ENCODE measurements at regions not wholly inside any gene's neighbourhood (a gene's known extent, or its start where the extent isn't known, plus 50 kb on each side); places are given as distances from the start of the nearest gene placed in this dataset.

DNA sequence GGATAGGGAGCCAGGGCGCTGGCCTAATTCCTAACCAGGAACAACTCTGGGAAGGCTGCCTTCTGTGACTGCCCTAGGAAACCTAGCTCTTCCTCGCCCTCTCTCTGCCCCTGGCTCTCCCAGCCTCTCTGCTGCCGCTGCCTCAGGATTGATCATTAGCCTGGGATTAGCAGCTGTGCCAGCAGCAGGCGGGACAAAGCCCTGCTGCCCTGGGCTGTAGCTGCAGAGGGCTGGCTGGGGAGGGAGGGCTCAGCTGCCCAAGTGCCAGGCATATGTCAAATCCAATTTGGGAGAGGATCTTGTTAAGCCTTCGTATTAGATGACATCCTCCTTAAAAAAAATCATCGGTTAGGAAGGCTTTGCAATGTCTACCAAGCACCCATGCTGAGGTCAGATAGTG is 144.8 kb upstream of the CCL2 start:
- DNase-seq = no peak

DNA sequence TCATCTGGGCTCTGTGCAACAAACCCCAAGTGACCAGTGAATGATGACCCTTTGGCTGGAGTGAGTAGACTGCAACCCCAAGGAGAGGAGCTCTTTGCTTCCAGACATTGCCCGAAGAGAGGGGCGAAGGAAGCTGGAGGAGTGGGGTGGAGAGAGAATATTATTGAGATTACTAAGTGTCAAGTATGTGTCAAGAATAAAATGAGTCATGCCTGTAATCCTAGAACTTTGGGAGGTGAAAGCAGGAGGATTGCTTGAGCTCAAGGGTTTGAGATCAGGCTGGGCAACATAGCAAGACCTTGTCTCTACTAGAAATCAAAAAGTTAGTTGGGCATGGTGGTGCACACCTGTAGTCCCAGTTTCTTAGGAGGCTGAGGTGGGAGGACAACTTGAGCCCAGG is 142.0 kb upstream of the CCL2 start:
- no peak for DNase-seq

DNA sequence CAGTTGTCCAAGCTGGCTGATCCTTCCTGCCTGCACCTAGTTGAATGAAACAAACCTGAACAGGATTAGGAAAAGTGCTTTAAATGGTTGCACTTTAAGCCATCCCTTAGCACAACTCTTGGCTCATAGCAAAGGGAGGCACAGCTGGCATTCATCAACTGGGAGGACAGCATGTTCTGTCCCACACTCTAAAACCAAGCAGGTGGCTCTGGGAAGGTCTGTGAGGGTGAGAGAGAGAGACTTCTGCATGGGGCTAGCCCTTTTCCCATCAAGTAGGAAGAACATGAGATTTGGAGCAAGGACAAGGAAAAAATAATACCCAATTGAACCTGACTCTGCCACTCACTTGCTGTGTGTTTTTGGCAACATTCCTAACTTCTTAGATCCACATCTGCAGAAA is 140.9 kb upstream of the CCL2 start:
- DNase-seq = no peak

DNA sequence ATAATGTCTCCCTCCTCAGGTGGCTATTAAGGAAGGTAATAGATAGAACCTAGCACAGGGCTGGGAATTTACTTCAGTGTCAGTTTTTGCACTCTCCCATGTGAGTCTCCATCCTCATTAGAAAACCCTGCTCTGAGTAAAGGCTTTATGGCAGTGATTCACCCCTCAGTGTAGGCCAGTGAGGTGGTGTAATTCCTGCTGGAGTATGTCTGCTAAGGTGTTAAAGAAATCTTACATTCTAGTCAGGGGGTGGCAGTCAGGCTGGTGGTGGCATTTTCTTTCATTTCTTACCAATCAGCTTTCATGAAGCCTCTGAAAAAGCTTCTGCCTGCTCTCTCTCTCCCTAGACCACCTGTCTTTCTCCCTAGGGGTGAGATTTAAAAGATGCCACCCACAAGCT is 138.8 kb upstream of the CCL2 start:
- DNase-seq = no peak

DNA sequence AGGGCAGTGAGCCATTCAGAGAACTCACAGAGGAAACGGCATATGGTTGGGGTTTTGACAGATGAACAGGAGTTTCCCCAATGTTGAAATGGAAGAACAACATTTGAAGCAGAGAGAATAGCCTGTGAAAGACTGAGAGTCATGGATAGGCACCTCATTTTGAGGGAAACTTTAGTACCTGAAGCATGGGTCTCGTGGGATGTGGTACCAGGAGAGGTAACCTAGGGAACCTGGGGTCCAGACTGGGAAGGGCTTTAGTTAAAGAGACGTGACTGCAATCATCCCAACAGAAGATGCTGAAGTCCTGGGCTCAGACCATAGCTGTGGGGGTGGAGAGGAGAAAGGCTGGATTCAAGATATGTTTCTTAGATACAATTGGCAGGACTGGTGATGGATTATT is 137.8 kb upstream of the CCL2 start:
- DNase-seq = no peak

DNA sequence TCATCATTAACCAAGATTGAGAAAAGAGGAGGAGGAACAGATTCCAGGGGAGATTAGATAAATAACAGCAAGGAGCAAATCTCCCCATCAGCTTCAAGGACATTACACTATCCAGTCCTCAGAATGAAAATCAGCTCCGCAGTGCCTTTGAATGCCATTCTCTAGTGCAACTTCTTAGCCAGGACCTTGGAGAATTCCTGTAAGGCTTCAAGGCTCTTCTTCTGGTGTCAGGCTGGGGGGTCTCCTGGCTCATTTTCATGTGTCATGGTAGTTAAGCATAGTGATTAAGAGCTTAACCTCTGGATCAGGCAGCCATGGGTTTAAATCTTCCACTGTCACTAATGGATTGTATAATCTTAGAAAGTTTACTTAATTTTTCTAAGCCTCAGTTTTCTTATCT is 137.3 kb upstream of the CCL2 start:
- DNase-seq = no peak

DNA sequence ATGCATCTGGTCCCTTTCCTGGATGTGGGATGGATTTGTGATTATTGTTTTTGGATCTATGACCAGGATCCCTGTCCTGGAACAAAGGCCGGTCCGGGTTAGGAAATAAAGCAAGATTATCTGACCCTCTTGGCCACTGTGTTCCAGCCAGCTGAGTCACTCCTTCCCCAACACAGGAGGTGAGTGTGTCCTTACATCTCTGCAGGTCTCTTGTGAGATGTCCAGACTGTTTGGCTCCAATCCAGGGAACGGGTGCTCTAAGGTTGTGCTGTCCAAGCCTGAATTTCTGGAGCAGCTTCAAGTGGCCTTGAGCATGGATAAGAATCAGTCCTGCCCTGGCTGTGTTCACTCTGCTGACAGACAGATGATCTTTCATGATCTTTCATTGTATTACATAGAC is 136.5 kb upstream of the CCL2 start:
- no peak for DNase-seq

DNA sequence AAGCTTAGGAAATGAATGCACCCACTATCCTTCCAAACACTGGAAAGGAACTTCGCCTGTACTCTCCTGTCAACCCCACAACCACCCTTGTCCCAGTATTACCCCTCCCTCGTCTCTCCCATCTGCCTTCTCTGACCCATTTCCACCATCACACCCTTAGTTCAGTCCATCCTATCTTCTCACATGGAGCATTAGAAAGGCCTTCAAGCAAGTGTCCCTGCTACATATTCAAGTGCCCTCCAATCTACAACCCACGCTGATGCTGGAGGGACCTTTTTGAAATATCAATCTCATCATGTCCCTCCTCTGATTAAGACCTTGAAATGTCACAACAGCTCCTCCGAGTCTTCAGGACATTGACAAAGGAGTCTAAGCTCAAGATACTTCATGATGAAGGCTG is 133.8 kb upstream of the CCL2 start:
- no peak for DNase-seq

DNA sequence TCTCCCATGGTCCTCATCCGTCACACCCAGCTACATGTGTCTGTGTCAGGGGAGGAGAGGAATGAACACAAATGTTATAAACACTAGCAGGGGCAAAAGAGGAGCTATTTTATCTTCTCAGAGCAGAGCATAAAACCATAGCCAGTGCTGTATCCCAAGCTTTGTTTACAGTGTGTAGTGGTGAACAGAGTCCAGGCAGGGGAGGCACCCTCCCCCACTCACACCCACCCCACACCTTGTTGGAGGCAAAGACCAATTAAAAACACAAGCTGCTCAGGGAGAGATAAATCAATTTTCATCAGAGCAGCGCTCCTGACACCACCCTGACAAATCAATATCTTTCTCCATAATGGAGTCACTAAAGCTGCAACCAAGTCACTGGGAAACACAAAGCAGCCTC is 132.6 kb upstream of the CCL2 start:
- no peak for DNase-seq

DNA sequence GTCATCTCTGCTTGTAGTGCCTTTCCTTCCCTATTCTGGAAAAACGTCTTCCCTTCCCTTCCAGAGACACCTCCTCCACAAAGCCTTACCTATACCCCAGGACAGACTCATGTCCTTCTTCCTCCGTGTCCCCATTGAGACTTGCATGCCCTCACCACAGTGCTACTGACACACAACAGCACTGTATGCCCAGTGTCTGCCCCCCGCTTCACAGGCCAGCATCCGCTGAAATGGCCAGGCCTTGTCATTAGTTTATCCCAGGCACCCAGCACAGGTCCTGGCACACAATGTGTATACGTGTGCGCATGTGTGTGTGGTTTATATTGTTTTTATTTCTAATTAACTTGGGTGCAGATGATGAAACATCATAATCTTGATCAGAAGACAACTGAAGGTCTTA is 130.1 kb upstream of the CCL2 start:
- DNase-seq = no peak

DNA sequence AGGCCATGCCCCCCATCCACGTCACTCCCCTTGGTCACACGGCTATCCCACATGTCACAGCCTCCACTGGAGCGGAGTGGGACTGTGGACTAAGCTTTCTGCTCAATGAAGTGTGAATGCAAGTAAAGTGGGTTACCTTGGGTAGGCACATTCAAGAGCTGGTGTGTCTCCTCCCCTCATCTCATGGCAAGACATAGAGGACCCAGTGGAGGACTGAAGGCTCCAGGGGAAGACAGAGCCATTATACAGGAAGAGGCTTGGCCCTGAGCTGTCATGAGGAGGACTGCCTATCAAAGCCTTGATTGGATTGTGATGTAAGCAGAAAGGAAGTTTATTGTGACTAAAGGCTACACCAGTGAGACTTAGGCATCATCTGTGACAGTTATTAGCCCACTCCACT is 129.2 kb upstream of the CCL2 start:
- no peak for DNase-seq

DNA sequence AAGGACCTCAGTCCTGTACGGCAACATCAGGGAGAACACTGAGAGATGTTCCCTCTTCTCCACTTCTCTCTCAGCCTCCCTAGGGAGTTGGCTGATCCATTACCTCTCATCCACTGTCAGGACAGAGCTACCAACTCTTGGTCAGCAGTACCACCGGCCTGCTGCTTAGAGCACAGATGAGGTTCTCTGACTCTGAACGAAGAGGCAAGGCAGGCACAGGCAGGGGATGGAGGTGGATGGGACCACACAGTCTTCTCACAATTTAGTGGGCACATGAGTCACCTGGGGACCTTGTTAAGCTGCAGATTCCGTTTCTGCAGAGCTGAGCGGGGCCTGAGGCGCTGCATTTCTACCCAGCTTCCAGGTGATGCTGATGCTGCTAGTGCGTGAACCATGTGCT is 128.6 kb upstream of the CCL2 start:
- no peak for DNase-seq

DNA sequence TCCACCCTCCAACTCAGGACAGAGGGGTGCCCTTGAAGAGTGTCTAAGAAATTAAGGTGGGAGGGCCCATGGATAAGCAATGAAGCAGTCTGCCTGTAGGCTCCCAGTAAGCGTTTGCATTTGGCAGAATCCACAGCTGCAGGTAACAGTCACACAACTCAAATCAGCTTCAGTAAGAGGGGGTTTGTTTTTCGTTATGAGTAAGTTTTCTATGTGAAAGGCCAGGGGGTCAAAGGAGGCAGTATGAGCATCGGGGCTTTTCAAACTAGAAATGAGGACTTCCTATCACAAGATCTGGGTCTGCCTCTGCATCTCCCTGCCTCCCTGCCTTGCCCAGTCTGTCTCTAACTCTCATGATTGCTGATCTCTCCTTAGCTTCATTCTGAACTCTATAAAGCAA is 128.1 kb upstream of the CCL2 start:
- DNase-seq = no peak

DNA sequence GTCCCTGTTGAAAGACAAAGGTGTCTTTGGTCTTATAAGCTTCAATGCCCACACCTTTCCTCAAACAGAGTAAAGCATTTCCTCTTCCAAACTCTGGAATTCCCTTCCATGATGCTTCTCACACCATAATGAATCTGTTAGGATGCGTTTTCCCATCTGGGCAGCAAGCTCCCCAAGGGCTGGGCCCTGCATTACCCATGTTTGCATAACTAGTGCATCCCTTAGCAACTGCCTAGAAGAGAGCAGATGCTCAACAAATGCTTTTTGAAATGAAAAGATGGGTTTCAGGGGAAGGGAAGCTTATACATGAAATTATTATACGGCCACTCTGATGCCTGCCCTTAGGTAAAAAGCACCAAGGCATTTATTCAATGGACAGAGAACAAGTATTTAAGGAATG is 124.5 kb upstream of the CCL2 start:
- no peak for DNase-seq

DNA sequence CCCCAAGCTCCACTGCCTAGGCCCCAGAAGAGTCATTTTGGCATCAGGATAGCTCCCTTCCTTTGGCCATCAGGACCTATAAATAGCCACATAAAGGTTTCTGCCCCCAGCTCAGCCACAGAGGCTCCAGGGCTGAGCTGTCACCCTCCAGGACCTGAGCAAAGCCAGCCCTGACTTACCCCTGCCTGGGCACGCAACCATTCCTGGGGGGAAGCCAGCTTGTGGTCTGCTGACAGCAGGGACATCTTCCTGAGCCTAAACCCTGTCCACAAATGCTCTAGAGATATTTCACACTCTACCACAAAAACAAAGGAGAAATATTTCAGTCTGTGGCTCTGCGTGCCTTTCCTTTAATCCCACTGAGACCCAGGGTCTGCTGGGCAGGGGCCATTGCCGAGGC is 123.7 kb upstream of the CCL2 start:
- no peak for DNase-seq

DNA sequence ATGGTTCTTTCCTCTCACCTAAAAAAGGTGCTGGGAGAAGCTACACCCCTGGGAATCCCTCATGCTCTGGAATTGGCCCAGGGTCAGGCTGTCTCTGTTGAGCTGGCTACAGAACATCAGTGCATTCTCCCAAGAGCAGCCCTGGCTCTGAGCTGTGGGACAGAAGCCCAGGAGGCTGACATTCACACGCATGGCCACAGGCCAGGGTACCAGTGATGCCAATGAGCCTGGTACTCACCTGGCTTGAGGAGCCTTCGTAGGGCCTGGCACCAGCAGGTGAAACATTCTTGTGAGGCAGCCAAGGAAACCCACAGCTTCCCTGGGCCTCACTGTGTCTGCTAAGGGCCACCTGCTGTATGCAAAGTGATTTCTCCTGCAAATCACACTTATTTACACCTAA is 121.7 kb upstream of the CCL2 start:
- no peak for DNase-seq

DNA sequence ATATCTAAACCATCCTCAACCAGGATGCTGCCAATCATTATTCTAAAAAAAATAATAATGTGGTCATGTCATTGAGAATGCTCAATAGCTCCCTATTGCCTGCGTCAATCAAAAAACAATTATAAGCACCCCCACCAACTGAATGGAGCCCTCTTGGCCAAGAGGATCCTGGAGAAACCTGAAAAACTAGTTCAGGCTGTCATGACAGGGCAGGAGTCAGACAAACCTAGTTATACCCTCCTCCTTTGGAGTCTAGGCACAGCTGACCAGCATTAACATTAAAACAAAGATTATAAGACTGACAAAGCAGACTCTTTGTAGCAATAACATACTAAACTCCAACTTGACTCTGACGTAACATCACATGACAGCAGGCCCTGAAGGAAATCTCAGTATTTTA is 119.2 kb upstream of the CCL2 start:
- no peak for DNase-seq

DNA sequence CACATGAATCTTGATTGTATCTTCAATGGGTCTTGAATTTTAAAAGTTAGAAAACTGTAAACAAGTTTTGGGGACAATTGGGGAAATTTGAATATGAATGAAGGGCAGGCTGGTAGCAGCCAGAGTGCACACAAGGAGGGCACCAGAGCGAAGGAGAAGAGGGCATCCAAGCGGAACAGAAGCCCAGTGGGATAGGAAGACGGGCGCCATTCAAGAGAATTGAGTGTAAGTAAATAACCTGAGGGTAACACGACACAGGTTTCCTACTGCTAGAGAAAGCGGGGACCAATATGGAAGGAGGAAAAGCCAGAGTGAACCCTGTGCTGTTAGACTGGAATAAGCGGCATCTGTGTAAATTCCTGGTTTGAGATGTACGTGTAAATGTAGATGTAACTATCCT is 115.1 kb upstream of the CCL2 start:
- DNase-seq = no peak

DNA sequence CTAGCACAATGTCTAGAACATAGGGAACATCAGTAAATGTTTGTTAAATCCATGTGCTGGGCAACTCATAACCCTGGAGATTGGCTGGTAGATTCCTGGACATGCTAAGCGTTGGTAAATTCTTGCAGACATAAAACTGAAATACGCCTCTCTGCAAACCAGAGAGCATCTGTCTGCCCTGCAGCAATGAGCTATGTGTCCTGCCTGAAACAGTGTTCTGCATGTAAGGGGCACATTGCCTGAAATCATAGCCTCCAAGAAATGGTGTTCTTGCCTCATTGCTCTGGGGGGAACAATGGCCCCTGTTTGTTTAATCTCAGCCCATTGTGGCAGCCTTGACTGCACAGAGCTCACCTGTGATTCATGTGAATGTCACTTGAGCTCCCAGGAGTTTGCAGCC is 113.5 kb upstream of the CCL2 start:
- DNase-seq = no peak

DNA sequence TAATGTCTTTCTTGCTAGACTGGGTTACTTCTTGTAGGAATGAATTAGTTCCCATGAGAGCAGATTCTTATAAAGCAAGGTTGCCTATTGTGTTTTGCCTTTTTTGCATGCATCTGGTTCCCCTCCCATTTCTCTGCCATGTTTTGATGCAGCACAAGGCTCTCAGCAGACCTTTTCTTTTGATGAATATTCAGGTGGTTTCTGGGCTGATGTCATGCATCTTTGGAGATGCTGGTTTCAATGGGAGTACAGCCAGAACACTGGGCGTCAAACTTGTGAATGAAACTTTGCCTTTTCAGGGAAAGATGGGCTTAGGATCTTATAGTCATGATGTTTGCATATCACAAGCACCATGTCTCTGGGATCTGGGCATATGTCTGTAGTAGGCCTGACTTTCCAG is 111.7 kb upstream of the CCL2 start:
- no peak for DNase-seq

DNA sequence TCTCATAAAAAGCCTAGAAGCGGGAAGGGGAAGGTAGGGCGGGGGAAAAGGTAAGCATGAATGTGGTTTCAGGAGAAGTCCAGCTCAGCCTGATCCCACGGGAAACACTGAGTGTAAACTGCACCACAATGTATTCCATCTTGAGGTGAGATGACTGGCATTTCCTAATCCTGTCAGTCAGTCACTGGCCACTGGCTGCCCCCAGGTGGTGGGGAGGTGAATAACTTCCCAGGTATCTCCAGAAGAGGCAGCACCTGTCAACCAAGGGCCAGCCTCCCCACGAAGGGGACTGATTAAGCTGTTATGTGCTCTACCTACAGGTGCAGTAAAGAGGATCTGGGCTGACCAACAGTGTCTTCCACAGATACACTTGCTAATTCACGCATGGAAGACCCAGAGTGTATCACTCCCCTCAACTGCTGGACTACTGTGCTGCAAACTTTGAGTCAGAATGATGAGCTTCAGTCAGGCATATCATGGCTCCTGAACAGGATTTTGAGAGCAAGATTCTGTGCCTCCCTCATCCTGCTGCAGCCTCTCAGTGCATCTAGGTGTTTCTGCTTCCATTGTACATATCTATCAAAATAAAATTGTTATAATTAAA is 108.5 kb upstream of the CCL2 start:
- peak; percentile 7 for DNase-seq

DNA sequence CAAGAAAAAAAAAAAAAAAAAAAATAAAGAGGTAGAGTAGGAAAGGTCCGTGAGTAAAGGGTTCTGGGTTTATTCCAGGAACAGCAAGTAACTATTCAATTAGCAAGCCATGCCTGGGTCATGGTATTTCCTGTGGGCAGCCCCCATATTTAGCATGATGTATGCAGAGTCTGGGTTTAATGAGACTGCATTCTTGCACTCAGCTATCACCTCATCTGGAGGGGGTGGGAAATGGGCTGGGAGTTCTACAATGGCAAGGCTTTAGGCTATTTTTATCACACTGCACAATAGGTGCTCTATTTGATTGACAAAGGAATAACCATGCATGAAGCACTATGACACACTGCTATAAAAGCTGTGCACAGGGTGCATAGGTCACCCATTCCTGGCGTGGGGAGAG is 104.0 kb upstream of the CCL2 start:
- no peak for DNase-seq

DNA sequence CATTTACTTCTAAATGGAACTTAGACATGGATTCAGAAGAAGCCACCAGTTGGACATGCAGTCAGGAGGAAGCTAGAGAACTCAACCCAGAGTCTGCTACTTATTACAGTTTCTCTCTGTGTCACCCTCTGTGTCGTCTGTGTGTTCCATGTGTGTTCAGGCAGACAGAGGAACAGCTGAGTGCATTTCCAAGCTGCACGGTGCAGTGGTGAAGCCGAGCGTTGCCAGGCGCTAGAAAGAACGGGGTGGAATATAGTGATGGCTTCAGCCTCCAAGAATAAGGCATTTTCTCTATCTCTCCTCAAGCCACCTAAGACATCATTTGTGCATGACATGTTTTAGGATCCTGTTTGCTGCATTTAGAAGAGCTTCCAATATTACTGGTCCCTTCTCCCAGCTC is 101.1 kb upstream of the CCL2 start:
- DNase-seq = no peak

DNA sequence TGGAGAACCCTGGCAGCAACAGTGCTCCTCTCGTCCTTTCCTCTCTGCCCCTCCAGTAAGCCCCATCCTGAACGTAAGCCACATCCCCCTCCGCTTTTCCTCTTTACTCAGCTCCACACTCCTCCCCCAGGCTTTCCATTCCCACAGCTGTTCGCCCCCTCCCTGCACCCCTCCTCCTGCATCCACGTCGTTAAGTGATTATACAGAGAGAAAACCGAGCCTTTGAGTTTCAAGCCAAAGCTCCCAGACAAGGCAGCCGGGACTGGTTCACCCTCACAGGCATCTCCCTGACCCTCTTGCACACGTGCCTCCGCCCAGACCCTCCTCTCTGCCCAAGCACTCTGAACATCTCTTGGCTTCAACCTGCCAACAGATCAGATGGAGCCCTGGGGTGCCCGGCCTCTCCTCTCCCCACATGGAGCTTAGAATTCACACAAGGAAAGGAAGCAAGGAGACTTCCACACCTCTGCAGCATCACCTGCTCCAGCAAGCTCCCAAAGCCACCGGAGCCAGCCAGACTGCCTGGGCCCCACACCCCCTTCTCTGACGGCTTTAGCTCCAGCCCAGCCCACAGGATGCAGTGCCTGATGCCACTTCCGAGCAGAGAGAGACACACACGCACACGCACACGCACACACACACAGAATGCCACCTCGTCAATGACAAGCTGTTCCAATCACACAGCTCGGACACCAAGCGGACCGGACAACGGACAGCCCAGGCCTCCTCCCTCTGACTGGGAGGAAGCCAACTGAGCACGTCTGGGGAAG is 99.9 kb upstream of the CCL2 start:
- no peak for DNase-seq

DNA sequence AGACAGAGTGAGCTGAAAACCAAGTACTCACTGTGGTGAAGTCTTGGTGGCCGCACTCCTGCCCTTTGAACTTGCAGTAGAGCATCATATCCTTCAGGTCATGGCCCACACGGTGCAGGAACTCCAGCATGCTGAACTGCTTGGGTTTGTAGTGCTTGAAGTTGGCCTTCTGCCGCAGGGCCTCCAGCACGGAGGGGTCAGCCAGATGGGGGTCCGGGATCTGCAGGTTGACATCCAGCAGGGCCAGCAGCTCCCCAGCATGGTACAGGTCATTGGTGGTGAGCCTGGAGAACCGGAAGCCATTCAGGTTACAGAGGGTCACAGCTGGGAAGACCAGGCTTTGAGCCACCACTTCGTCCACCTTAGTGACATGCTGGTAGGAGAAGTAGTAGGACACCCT is 99.1 kb upstream of the CCL2 start:
- DNase-seq = no peak

DNA sequence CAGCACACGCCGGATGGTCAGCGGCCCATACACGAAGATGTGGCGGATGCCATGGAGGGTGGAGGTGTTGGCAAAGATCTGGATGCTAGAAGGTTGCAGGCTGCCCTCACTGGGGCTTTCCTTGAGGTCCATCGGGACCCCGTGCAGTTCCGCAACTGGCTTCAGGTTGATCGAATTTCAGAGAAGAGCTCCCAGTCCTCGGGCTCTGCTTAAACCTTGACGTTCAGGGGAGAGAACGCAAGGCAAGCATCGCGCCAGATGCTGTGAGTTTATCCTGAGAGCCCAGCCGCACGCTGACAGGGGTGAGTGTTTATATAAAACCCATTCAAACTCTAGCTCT is 98.7 kb upstream of the CCL2 start:
- DNase-seq = no peak
